ENCODE measurements at regions not wholly inside any gene's neighbourhood (a gene's known extent, or its start where the extent isn't known, plus 50 kb on each side); places are given as distances from the start of the nearest gene placed in this dataset.

- Histone ChIP-seq H3K27me3 (ENCODE audit: control insufficient read depth in 2 of 2, insufficient read depth in 2 of 2, low read length in 2 of 2) (no peaks in the 10 kb centered on the region), H3K79me2 (ENCODE audit: control insufficient read depth, insufficient read depth, low read length) (no peaks in the 10 kb centered on the region), H3K9me1 (ENCODE audit: control insufficient read depth, insufficient read depth, low read length) (no peaks in the 10 kb centered on the region), H3K4me3 (no peak overlapping the region), H3K36me3 (ENCODE audit: control insufficient read depth, insufficient read depth, low read length) (no peaks in the 10 kb centered on the region), H2AFZ (ENCODE audit: low read depth, low read length) (no peak overlapping the region), H3K4me1 (replicated peaks in 1 of 2; ENCODE audit: control insufficient read depth in 2 of 2, insufficient read depth in 2 of 2, low read length in 2 of 2) (no peaks in the 10 kb centered on the region), H3K27ac (ENCODE audit: extremely low read depth, low read depth, low read length) (no peak overlapping the region), H3K9me3 (replicated peaks; ENCODE audit: control insufficient read depth, insufficient read depth, low read depth, low read length) (no peaks in the 10 kb centered on the region), H3K9ac (ENCODE audit: insufficient read depth in 1 of 2, low read depth in 2 of 2, low read length in 2 of 2) (no peak overlapping the region), H3K4me2 (ENCODE audit: insufficient read depth, low read length) (no peak overlapping the region), H4K20me1 (replicated peaks; ENCODE audit: control insufficient read depth, insufficient read depth, low read length) (no peaks in the 10 kb centered on the region)
- no peak for TF ChIP-seq RAD51 (IDR thresholded peaks at IDR 0.05; ENCODE audit: borderline replicate concordance, low read depth)
- TF ChIP-seq ZEB2 (IDR thresholded peaks at IDR 0.05) = no peak
- peak in 1 of 2 experiments; percentile 19; a peak in 2 of 4 replicates for TF ChIP-seq RAD21 (CRISPR knock-in tag; conservative IDR thresholded peaks at IDR 0.05 in 1 of 2, IDR thresholded peaks at IDR 0.05 in 1 of 2)
- no peak for TF ChIP-seq CTCFL (IDR thresholded peaks at IDR 0.05; ENCODE audit: borderline replicate concordance, insufficient read depth, low read depth, low read length, poor library complexity, severe bottlenecking)
- TF ChIP-seq MTA1 (IDR thresholded peaks at IDR 0.05; ENCODE audit: borderline replicate concordance) = no peak
- TF ChIP-seq ZNF695 (CRISPR knock-in tag; IDR thresholded peaks at IDR 0.05) = no peak
- TF ChIP-seq ZNF586 (CRISPR knock-in tag; conservative IDR thresholded peaks at IDR 0.05) = no peak
- peak in 2 of 3 experiments; percentile 18 to 30; a peak in 1 of 6 replicates for TF ChIP-seq CTCF (IDR thresholded peaks at IDR 0.05 in 2 of 3, conservative IDR thresholded peaks at IDR 0.05 in 1 of 3; ENCODE audit: insufficient read depth in 2 of 3, low read depth in 1 of 3, low read length in 3 of 3)
- DNase-seq (ENCODE audit: extremely low read depth in 1 of 4, low spot score in 3 of 4) (peak in 3 of 4 experiments; percentile 7 to 13 (median 12)), ATAC-seq (peak; percentile 41; the same call in 1 of the 3 replicates), FAIRE-seq (no peak)
- CTCF ChIA-PET (ENCODE audit: low intra/inter-chr PET ratio) = no interaction called here
- WGBS (ENCODE audit: insufficient coverage, low coverage, missing lambda C conversion rate) = 2% methylated on average over 8 of the region's 8 CpGs
- no TSS peak for BruUV-seq (replicated peaks)
- POLR2A ChIA-PET = no interaction called here
- in situ Hi-C loops (cut with MboI) (no loop called here), intact Hi-C loops (cut with micrococcal nuclease) (no loop called here)
Observed at GRCh38 chr16:35188288-35189155, 1729.1 kb downstream of the TP53TG3F start.

Data from K562 (cell line).